PFSK-1 (cell line): ENCODE measurements at regions not wholly inside any gene's neighbourhood (a gene's known extent, or its start where the extent isn't known, plus 50 kb on each side); places are given as distances from the start of the nearest gene placed in this dataset.

Source experiments
- FOXP2 ChIP-seq: optimal IDR thresholded peaks from 2 replicates; pipeline ENCODE3; 2011; ENCODE audit warnings: borderline replicate concordance, control low read depth, inconsistent platforms; ENCODE audit not compliant: insufficient read depth; ENCODE audit errors: extremely low read length, extremely low read depth
- POLR2AphosphoS5 ChIP-seq: IDR thresholded peaks from 2 replicates; pipeline ENCODE4 v1.6.1; 2012; ENCODE audit warnings: low read depth, mild to moderate bottlenecking, control low read depth, low read length, moderate library complexity
- SIN3A ChIP-seq: IDR thresholded peaks from 2 replicates; pipeline ENCODE4 v1.6.1; 2012; ENCODE audit warnings: mild to moderate bottlenecking, low read length, moderate library complexity, borderline replicate concordance; ENCODE audit not compliant: insufficient read depth
- TAF1 ChIP-seq: IDR thresholded peaks from 2 replicates; pipeline ENCODE4 v1.6.1; 2012; ENCODE audit warnings: low read length, control low read depth, borderline replicate concordance; ENCODE audit not compliant: insufficient read depth
- TF ChIP-seq, protein P1 (sequence below), 2 experiments: IDR thresholded peaks; 2 replicates each; pipeline versions ENCODE4 v1.6.1 to v1.8.0; 2011 to 2012; ENCODE audit warnings: low read depth in 2 of 2, low read length in 2 of 2, control low read depth in 1 of 2, inconsistent platforms in 1 of 2, mild to moderate bottlenecking in 1 of 2, moderate library complexity in 1 of 2; ENCODE audit not compliant: insufficient read depth in 1 of 2

DNA sequence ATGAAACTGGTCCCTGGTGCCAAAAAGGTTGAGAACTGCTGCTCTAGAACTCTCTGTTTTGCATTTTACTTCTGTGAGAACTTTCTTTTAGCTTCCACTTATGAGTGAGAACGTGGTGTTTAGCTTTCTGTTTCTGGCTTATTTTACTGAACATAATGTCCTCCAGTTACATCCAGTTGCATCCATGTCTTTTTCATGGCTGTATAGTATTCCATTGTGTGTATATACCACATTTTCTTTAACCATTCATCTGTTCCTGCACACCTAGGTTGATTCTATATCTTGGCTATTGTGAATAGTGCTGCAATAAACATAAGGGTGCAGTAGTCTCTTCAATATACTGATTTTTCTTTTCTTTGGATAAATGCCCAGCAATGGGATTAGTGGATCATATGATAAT lies 165.7 kb downstream of the NPR3 start:
- TF ChIP-seq, protein P1, sequence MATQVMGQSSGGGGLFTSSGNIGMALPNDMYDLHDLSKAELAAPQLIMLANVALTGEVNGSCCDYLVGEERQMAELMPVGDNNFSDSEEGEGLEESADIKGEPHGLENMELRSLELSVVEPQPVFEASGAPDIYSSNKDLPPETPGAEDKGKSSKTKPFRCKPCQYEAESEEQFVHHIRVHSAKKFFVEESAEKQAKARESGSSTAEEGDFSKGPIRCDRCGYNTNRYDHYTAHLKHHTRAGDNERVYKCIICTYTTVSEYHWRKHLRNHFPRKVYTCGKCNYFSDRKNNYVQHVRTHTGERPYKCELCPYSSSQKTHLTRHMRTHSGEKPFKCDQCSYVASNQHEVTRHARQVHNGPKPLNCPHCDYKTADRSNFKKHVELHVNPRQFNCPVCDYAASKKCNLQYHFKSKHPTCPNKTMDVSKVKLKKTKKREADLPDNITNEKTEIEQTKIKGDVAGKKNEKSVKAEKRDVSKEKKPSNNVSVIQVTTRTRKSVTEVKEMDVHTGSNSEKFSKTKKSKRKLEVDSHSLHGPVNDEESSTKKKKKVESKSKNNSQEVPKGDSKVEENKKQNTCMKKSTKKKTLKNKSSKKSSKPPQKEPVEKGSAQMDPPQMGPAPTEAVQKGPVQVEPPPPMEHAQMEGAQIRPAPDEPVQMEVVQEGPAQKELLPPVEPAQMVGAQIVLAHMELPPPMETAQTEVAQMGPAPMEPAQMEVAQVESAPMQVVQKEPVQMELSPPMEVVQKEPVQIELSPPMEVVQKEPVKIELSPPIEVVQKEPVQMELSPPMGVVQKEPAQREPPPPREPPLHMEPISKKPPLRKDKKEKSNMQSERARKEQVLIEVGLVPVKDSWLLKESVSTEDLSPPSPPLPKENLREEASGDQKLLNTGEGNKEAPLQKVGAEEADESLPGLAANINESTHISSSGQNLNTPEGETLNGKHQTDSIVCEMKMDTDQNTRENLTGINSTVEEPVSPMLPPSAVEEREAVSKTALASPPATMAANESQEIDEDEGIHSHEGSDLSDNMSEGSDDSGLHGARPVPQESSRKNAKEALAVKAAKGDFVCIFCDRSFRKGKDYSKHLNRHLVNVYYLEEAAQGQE (IDR thresholded peaks at IDR 0.05; ENCODE audit: insufficient read depth in 1 of 2, low read depth in 2 of 2, low read length in 2 of 2): no peak
- TF ChIP-seq SIN3A (no peak), FOXP2 (no peak), POLR2AphosphoS5 (no peak), TAF1 (no peak)

DNA sequence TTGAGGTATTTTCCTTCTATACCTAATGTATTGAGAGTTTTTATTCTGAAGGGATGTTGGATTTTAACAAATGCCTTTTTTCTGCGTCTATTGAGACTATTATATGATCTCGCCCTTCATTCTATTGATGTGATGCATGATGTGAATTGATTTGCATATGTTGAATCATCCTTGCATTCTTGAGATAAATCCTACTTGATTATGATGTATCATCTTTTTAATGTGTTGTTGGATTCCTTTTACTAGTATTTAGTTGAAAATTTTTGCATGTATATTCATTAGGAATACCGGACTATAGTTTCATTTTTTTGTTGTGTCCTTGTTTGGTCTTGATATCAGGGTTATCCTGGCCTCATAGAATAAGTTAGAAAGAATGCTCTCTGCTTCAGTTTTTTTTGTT lies 169.7 kb downstream of the NPR3 start:
- no peak for TF ChIP-seq TAF1
- no peak for TF ChIP-seq FOXP2
- no peak for TF ChIP-seq SIN3A
- TF ChIP-seq, protein P1 (IDR thresholded peaks at IDR 0.05; ENCODE audit: insufficient read depth in 1 of 2, low read depth in 2 of 2, low read length in 2 of 2): no peak
- no peak for TF ChIP-seq POLR2AphosphoS5

DNA sequence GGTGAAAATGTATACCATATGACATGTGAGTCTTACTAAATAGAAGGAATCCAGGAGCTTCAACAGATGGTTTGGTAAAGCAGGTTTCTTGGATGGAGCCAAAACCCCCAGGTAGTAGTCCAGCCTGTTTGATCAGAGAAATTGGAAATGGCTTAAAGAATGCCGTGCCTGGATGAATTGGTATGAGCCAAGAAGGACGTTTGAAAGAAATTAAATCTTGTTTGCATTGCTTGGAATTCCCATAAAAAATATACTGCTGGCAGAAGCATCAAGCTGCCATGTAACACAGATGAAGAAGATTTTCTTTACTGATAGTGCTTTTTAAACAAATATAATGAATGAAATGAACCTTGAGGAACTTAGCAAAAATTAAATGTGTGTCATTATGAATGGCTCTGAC lies 176.3 kb downstream of the NPR3 start:
- no peak for TF ChIP-seq TAF1
- TF ChIP-seq SIN3A: no peak
- TF ChIP-seq, protein P1 (IDR thresholded peaks at IDR 0.05; ENCODE audit: insufficient read depth in 1 of 2, low read depth in 2 of 2, low read length in 2 of 2): no peak
- no peak for TF ChIP-seq FOXP2
- no peak for TF ChIP-seq POLR2AphosphoS5

DNA sequence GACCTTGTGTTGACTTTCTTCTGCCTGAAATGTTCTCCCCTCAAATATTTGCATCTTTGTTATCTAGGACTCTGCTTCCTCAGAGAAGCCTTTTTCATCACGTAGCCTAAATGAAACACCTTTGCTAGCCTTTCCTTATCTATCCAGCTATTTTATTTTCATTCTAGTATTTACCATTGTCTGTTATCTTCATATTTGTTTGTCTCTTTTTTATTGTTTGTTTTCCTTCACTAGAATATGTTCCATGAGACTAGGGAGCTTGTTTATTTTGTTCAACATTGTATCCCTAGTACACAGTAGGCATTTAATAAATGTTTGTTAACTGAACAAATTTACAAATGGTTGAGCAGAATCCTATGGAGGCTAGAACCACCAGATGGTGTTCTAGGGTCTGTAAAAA lies 178.0 kb downstream of the NPR3 start:
- TF ChIP-seq FOXP2 (no peak), POLR2AphosphoS5 (no peak), TAF1 (no peak), SIN3A (no peak)
- TF ChIP-seq, protein P1 (IDR thresholded peaks at IDR 0.05; ENCODE audit: insufficient read depth in 1 of 2, low read depth in 2 of 2, low read length in 2 of 2): no peak

DNA sequence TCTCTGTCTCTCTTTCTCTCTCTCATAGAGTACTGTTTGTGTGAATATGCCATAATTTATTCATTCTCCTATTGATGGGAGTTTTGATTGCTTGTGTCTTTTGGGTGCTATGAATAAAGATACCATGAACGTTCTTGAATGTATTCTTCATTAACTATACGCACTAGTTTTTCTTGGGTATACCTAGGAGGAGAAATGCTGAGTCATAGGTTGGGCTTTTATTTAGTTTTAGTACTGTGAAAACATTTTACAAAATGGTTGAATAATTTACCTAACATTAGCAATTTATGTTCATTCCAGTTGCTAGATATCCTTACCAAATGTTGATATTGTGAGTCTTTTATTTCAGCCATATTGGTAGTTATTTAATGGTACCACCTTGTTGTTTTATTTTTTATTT lies 192.5 kb downstream of the NPR3 start:
- TF ChIP-seq, protein P1 (IDR thresholded peaks at IDR 0.05; ENCODE audit: insufficient read depth in 1 of 2, low read depth in 2 of 2, low read length in 2 of 2): no peak
- TF ChIP-seq FOXP2 (no peak), POLR2AphosphoS5 (no peak), TAF1 (no peak), SIN3A (no peak)
